Superior temporal gyrus (tissue), 1 donor: ENCODE measurements at regions not wholly inside any gene's neighbourhood (a gene's known extent, or its start where the extent isn't known, plus 50 kb on each side); places are given as distances from the start of the nearest gene placed in this dataset.

Experiments
- DNase-seq: peaks from one replicate; pipeline ENCODE4 v3.0.0-alpha.2; 2016; ENCODE audit errors: extremely low spot score

- DNase-seq: no peak
Measured at GRCh38 chr2:145601361-145601925, 1081.5 kb upstream of the ZEB2 start.

GRCh38 chr2:145600811-145601210 lies 1080.9 kb upstream of the ZEB2 start:
- DNase-seq: no peak

- DNase-seq: no peak
Measured at GRCh38 chr2:145599756-145600155, 1079.8 kb upstream of the ZEB2 start.

GRCh38 chr2:145598434-145598833 lies 1078.5 kb upstream of the ZEB2 start:
- no peak for DNase-seq

- DNase-seq: no peak
Measured at GRCh38 chr2:145597809-145598208, 1077.9 kb upstream of the ZEB2 start.

- no peak for DNase-seq
Measured at GRCh38 chr2:145597006-145597405, 1077.1 kb upstream of the ZEB2 start.

GRCh38 chr2:145596416-145596815 lies 1076.5 kb upstream of the ZEB2 start:
- no peak for DNase-seq

GRCh38 chr2:145595296-145595695 lies 1075.4 kb upstream of the ZEB2 start:
- peak; percentile 49 for DNase-seq

GRCh38 chr2:145593991-145594614 lies 1074.2 kb upstream of the ZEB2 start:
- DNase-seq: no peak

GRCh38 chr2:145593280-145593679 lies 1073.4 kb upstream of the ZEB2 start:
- no peak for DNase-seq

GRCh38 chr2:145592361-145592760 lies 1072.4 kb upstream of the ZEB2 start:
- DNase-seq: no peak

- DNase-seq: no peak
Measured at GRCh38 chr2:145591109-145591809, 1071.3 kb upstream of the ZEB2 start.

GRCh38 chr2:145587922-145588321 lies 1068.0 kb upstream of the ZEB2 start:
- no peak for DNase-seq

GRCh38 chr2:145584353-145584752 lies 1064.4 kb upstream of the ZEB2 start:
- DNase-seq: no peak

GRCh38 chr2:145573608-145574007 lies 1053.7 kb upstream of the ZEB2 start:
- no peak for DNase-seq

GRCh38 chr2:145572238-145572637 lies 1052.3 kb upstream of the ZEB2 start:
- no peak for DNase-seq

- no peak for DNase-seq
Measured at GRCh38 chr2:145569108-145569507, 1049.2 kb upstream of the ZEB2 start.

GRCh38 chr2:145563741-145564615 lies 1044.1 kb upstream of the ZEB2 start:
- DNase-seq: no peak

GRCh38 chr2:145561152-145561551 lies 1041.2 kb upstream of the ZEB2 start:
- DNase-seq: no peak

- no peak for DNase-seq
Measured at GRCh38 chr2:145558617-145559350, 1038.9 kb upstream of the ZEB2 start.

- no peak for DNase-seq
Measured at GRCh38 chr2:145555360-145555759, 1035.4 kb upstream of the ZEB2 start.

GRCh38 chr2:145551686-145552085 lies 1031.8 kb upstream of the ZEB2 start:
- DNase-seq: no peak
